NT2/D1 (cell line): ENCODE measurements at regions not wholly inside any gene's neighbourhood (a gene's known extent, or its start where the extent isn't known, plus 50 kb on each side); places are given as distances from the start of the nearest gene placed in this dataset.

Source experiments
- SUZ12 ChIP-seq: IDR thresholded peaks from 2 replicates; pipeline ENCODE4 v1.6.1; 2011; ENCODE audit not compliant: insufficient read length, insufficient read depth; ENCODE audit errors: extremely low read depth
- YY1 ChIP-seq: IDR thresholded peaks from 2 replicates; pipeline ENCODE4 v1.6.1; 2011; ENCODE audit not compliant: insufficient read length, insufficient read depth

GRCh38 chr13:57546942-57547341, 84.6 kb upstream of the PCDH17 start:
- TF ChIP-seq SUZ12 (no peak), YY1 (no peak)
